Hematopoietic multipotent progenitor cell treated with erythropoietin and hydrocortisone succinate and interleukin-3 and kit ligand, for 17 days (in vitro differentiated cells): ENCODE measurements at regions not wholly inside any gene's neighbourhood (a gene's known extent, or its start where the extent isn't known, plus 50 kb on each side); places are given as distances from the start of the nearest gene placed in this dataset.
"Not testable (repeated sequence)": the region's sequence is repeated elsewhere in the genome, so short reads cannot be mapped to it uniquely, and the experiment has no call there.

ENCODE experiments used
- DNase-seq: peaks from one replicate; pipeline ENCODE4 v3.0.0-alpha.2; 2015; ENCODE audit warnings: low spot score

DNA sequence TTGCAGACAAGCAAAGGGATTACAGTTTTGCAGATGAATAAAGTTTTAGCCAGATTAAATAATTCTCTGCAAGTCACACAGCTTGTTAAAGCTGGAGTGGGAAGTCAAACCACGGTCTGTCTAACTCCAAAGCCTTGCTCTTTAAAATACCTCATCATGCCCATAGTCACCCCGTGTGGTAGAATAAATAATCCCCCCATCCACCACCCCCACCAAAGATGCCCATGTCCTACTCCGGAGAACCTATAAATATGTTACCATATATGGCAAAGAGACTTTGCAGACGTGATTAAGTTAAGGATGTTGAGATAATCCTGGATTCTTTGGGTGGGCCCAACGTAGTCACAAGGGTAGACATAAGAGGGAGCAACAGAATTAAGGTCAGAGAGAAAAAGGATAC is 118.7 kb downstream of the BEND2 start:
- no peak for DNase-seq

DNA sequence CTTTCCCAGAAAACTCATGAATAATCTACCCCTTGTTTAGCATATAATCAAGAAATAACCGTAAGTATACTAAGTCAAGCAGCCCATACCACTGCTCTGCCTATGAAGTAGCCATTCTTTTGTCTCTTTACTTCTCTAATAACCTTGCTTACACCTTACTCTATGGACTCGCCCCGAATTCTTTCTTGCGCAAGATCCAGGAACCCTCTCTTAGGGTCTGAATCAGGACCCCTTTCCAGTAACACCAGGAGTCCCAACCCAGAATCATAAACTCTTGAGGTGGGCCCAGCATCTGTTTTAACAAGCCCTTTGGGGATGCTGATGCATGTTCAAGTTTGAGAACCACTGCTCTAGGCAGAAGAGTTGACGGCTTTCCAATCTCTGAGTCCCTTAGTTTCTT is 119.6 kb downstream of the BEND2 start:
- no peak for DNase-seq

DNA sequence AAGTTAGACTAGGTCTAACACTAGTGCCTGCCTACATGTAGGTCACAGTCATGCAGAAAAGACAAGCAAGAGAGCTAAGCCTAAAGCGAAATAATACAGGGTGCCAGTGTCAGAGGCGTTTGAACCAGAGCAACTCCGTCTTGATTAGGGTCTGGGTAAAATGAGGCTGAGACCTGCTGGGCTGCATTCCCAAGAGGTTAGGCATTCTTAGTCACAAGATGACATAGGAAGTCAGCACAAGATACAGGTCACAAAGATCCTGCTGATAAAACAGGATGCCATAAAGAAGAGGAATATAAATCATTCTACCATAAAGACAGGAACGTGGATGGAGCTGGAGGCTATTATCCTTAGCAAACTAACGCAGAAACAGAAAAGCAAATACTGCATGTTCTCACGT is 120.9 kb downstream of the BEND2 start:
- DNase-seq, result no peak

DNA sequence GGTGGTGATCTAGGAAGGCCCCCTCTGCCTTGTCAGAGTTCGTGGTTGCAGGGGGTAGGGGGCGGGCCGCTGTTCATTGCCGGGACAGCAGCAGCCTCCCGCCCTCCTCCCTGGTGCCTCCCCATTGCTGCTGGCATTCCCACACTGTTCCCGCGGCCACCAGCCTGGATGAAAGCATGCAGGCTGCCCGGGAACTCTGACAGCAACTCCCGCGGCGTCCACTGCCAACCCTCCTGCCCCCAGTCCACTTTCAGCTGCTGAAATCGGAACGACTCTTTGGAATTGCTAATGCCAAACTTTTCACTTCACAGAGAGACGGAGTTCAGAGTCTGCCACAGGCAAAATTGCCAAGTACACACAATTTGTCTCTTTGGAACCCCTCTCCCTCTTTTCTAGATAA is 121.9 kb downstream of the BEND2 start:
- DNase-seq, result no peak

DNA sequence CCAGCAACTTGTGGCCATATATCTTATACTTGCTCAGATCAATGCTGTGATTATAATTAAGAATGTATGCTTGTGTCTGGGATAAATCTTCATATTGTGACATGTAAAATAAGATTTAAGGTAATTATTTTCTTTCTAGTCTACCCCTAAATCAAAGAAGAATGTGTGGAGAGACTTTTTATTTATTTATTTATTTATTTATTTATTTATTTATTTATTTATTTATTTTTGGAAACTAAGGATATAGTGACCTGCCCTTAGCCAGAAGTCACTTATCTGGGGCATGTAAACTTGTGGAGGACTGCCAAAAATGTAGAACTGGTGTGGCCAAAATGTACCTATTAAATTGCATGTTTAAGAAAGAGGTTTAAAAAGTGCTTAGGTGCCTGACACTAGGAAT is 144.3 kb downstream of the BEND2 start:
- no peak for DNase-seq

DNA sequence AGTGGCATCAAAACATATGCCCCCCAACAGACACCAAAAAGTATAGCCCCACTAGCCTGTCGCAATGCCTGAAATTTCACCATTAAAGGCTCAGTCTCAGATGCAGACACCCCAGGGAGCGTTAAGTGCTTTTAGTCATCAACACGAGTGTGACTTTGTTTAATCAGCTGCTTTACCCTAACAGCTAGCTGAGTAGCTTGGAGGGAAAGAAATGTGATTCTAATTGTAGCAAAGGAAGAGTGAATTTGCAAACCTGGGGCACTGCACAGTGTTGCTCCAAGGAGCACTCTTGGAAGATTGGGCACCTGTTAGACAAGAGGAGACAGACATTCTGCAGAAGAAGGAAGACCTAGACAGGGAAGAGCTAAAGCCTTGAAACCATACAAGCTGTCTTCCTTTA is 145.1 kb downstream of the BEND2 start:
- DNase-seq, result no peak

DNA sequence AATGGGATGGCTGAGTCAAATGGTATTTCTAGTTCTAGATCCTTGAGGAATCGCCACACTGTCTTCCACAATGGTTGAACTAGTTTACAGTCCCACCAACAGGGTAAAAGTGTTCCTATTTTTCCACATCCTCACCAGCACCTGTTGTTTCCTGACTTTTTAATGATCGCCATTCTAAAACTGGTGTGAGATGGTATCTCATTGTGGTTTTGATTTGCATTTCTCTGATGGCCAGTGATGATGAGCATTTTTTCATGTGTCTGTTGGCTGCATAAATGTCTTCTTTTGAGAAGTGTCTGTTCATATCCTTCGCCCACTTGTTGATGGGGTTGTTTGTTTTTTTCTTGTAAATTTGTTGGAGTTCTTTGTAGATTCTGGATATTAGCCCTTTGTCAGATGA is 152.6 kb downstream of the BEND2 start:
- DNase-seq, result not testable (repeated sequence)

DNA sequence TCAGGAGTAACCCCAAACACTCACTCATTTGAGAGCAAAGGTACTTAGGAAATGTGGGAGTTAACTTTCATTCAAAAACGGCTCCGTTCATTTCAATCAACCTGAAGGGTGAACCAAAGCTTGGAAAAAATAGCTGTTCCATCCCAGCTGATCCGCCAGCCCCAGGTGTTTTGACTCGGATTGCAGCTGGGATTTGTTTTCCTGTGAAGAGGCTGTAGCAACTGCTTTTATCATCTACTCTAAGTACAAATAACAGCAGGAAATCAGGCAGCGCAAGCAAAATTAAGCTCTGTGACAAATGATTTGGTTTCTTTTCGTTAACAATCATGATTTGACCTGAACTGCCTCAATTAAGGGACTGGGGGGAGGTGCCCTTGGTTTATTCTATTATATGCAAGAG is 154.7 kb downstream of the BEND2 start:
- no peak for DNase-seq

DNA sequence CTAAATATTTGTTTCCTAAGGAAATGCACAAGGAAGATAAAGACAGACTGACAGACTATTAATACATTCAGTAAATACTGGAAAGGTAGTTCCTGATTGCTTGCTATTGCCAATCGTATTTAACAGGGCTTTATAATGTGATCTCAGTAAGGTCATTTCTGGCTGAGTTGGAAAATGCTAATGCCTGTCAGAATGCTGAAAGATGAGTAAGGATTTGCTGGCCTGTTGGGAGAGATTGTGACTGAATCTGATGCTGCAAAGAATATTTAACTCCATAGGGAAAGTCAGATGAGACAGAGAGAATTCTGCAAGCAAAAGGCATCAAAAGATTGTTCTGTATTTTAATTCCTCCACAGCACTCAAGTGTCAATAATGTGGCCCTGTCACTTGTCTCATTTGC is 169.0 kb downstream of the BEND2 start:
- DNase-seq, result no peak

DNA sequence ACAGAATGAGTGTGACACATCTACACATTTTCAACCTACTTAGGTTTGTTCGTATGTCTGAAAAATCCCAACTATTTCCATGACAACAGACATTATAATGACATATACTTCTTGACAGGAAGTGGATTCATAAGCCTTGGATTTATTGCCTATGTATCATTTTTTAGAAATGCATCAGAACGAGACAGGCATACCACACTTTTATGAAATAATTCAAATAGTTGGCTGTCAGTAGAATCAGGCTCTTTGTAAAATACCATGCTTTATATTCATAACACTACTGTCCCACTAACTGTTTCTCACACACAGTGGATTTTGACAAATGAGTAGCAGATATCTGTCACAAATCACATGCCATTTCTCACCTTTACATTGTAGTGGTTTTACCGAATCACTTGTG is 173.2 kb downstream of the BEND2 start:
- no peak for DNase-seq

DNA sequence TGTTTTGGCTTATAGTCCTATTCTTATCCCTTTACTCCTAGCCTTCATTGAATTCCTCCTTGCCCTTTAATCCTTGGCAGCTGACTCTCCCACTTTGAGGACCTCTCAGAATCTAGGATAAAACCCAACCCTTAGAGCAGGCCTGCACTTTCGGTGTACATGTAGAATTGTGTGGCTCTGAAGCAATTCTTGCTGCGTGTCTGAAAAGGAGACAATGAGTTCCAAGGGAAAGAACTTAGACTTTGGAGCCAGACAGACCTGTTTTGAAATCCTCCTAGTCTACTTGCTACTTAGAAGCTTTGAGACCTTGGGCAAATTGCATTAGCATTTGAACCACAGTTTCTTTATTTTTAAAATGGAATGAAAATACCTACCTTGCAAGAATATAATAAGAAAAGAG is 175.2 kb downstream of the BEND2 start:
- DNase-seq, result no peak

DNA sequence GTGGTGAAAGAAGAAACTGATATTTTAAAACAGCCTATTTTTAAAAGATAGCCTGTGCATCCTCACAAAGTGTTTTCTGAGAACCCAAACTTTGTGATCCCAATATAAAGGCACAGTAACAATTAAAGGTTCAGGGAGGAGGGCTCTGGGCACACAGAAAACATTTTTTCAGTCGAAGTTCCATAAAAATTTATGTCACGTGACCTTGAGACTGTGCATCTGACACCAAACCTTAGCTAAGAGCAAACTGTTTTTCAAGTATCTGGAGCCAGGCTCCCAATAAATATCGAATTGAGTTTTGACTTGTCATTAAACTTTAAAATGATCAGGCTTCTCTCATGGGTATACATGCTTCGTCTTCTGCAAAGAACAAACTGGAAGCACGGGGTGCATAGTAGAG is 177.9 kb downstream of the BEND2 start:
- DNase-seq, result no peak

DNA sequence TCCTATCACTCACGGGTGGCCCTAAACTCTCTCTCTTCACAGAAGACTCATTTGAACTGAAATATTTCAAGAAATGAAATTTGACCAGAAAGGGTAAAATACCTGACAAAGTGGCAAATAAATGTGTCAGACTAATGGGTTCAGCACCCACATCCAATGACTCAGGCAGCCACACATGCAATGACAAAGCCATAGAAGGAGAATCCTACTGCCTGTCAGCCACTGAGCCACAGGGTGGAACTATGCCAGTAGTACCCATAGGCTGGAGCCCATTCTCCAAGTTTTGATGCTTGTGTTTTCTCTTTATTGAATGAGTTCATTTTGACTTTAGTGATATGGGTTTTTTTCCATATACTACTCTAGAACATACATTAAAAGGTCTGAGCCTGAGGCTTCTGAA is 179.0 kb downstream of the BEND2 start:
- DNase-seq, result no peak

DNA sequence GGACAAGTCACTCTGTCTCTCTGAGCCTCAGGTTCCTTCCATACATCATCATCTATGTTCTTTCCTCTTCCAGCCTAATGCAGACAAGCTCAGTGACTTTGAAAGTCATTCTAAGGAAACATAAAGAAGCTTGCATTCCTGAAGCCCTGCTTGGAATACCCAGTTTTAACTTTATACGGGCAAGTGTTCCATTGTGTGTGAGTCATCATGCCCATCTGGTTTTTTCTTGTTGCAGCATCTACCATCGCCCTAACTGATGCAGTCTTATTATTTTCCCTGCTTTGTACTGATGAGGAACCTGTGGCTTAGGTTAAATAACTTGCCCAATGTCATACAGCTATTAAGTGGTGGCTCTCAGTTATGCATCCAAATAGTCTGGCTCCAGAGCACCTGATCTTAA is 177.9 kb upstream of the RAI2 start:
- DNase-seq, result no peak

DNA sequence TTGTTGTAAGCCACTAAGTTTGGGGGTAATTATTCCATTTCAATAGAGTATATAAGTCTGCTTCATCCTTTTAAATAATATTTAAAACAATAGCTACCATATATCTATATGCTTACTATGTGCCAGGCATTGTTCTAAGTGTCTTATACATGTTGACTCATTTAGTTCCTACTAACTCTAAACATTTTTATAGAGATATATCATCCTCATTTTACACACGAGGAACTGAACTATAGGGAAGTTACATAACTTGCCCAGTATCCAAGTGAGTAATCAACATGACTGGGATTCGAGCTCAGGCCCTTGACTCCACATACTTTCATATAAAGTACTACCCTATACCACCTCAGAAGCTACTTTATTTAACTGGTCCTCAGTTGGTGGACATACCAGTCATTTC is 175.3 kb upstream of the RAI2 start:
- no peak for DNase-seq

DNA sequence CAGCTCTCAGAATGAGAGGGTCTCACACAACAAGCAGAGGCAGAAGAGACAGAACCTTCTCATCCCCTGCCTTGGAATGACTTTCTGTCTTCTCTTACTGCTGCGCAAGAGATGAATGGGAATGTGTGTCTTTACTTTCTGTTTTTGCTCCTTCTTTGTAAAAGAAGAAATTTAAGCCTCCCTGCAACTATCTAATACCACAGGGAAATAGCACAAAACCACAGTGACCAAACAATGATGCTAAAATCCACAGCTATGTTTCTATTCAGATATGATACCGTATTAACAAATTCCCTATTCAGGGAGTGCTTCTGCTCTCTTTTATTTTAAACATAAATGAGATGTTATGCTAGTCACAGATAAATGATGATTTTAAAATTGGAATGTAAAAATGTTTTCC is 173.8 kb upstream of the RAI2 start:
- no peak for DNase-seq

DNA sequence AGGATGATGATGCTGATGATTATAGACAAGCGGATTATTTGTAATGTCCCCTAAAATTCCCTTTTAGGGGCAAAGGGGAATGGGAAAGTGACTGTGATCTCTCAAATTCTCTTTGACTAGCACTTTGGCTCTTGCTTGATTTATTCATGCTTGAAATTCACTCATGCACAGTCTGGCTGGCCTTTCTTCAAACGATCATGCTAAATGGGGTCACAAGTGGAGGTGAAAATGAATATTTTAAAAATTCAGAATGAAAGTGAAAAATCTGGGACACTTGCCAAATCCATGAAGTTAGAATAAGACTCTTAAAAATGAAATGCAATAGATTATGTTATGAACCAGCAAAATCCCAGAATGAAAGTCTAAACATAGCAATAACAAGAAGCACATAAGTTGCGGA is 173.4 kb upstream of the RAI2 start:
- DNase-seq, result no peak

DNA sequence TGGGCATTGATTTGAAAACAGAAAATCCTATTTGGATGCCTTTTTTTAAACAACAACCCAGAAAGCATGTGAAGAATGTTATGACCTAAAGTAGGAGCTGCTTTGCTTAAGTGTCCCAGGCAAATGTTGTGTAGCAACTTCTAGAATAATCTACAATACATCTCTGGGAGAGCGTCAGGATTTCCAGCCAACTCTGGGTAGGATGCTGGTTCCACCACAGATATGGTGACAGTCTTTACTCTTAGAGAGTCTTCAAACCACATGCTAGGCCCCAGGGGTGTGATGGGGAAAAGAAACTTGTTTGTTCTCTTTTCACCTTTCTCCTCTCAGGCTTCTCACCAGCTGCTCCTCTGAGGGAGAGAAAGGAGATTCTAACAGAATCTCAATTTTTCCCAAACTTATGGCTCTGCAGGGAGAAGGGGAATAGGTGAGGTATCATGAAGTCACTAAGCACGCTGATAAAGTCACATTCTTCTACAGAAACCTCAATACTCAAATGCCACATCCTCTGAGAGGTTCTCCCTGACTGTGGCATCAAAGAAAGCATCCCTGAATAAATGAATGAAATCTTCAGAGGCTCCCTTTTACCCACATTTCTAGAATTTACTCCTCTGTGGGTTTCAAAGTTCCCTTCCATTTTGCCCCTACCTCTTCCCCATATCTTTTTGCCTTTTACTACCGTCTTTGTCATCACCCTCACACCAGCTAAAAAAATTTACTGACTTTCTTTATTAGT is 171.6 kb upstream of the RAI2 start:
- DNase-seq, result no peak

DNA sequence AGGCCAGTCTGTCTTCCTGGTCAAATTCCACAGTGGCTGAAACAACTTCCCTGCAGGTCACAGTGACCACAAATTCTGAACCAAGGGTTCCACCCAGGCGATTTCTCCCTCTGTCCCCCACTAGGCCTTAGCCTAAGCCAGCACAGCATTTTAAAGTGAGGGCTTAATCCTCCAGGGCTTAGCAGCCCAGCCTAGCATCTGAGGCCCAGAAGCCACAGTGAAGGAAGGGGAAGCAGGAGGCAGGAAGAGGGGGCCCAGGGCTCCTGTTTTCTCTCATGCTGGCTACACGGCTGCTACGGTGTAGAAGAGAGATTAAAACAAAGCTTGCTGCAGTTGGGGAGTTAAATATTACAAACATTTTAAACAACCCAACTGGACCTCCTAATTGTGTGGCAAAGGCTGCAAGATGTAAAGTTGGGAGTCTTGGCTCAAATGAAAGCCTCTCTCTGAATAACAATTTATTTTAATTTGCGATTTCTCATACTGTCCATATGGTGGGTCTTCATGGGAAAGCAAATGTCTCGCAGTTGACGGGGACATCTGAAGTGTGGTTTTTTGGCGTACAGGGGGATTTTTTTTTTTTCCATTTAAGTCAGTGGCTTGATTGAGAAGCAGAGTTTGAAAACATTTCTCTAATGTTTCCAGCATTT is 170.8 kb upstream of the RAI2 start:
- DNase-seq, result no peak

DNA sequence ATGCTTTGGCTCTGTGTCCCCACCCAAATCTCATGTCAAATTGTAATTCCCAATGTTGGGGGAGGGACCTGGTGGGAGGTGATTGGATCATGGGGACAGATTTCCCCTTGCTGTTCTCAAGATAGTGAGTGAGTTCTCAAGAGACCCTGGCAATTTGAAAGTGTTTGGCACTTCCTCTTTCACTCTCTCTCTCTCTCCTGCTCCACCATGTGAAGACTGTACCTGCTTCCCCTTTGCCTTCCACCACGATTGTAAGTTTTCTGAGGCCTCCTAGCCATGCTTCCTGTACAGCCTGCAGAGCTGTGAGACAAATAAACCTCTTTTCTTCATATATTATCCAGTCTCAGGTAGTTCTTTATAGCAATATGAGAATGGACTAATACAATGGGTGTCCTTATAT is 169.6 kb upstream of the RAI2 start:
- DNase-seq, result not testable (repeated sequence)

DNA sequence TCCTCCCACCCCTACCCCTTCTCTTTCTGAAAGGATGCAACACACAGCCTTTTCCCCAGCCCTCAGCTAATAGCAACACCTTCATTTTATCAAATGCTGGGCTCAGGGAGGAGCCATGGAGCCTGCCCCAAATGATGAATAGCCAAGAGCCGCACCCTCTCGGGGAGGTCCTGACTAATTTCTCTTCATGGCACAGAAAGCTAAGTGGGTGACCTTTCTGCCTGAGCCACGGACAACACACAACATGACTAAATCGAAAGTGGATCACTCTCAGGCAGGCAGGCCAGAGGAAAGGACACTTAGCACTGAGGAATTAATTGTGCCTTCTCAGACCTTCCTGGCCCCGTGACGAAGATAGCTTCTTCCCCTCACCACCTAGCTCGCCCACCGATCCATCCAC is 165.1 kb upstream of the RAI2 start:
- no peak for DNase-seq

DNA sequence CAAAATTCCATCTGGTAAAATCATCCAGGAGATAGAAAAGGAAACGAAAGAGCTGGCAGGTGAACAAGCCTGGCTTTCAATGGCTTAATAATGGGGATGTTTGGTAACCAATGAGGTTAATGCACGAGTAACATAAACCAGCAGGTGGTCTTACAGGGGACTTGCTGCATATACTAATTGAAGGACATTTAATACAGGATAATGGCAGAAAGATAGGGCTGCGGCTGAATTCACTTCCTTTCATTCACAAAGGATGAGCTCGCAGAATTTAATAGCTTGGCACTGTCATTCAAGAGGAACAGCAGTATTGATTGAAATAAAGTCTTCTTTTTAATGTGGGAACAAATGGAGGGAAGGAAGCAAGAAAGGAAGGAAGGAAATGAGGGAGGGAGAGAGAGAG is 156.3 kb upstream of the RAI2 start:
- DNase-seq, result no peak

DNA sequence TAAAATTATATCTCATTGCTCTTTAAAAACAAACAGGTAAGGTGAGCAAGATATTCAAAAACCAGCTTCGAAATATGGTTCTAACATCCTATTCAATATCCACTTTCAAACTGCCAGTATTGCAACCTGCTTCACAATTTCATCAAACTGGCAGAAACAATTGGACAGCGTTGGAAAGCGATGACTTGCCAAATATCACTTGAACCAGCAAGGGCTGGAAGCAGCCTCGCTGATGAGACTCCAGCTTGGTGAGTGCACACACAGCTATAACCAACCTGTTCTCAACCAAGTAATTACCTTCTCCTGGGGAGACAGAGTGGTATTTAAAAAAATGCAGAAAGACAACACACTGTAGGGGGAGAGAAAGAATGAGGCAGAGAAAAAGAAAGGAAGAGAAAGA is 155.8 kb upstream of the RAI2 start:
- DNase-seq, result no peak

DNA sequence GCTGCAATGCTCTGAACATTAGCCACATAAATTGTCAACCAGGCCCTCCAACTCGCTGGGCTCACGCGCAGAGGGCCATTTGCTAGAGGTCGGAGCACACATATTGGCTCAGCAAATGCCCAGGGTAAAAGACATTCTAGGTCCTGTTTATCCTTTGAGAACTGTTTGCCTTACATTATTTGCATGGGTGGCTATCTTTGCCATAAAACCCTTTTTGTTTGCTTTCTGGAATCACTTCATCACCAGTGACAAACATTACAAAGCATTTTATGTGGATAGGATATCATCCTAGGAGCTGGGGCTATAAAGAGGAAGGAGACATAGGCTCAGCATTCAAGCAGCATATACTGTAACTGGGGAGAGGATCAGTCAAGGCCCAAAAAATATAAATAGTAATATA is 149.2 kb upstream of the RAI2 start:
- DNase-seq, result no peak
